Neural cell (in vitro differentiated cells): ENCODE measurements at regions not wholly inside any gene's neighbourhood (a gene's known extent, or its start where the extent isn't known, plus 50 kb on each side); places are given as distances from the start of the nearest gene placed in this dataset.

ENCODE experiments used
- MXI1 ChIP-seq: fragments of 450-650 bp; conservative IDR thresholded peaks from 2 replicates; pipeline ENCODE4 v1.6.1; 2014; ENCODE audit warnings: antibody characterized with exemption, mild to moderate bottlenecking; ENCODE audit not compliant: poor library complexity, severe bottlenecking
- POLR2AphosphoS5 ChIP-seq: IDR thresholded peaks from 2 replicates; pipeline ENCODE4 v1.6.1; 2012
- RAD21 ChIP-seq: fragments of 450-650 bp; conservative IDR thresholded peaks from 2 replicates; pipeline ENCODE4 v1.6.1; 2014; ENCODE audit warnings: antibody characterized with exemption, mild to moderate bottlenecking, moderate library complexity
- REST ChIP-seq: IDR thresholded peaks from 2 replicates; pipeline ENCODE4 v1.6.1; 2012; ENCODE audit warnings: borderline replicate concordance
- TF ChIP-seq, protein P1 (sequence below): fragments of 450-650 bp; IDR thresholded peaks from 2 replicates; pipeline ENCODE4 v1.5.1; 2014; ENCODE audit warnings: antibody characterized with exemption, mild to moderate bottlenecking, moderate library complexity; ENCODE audit not compliant: poor library complexity, severe bottlenecking

DNA sequence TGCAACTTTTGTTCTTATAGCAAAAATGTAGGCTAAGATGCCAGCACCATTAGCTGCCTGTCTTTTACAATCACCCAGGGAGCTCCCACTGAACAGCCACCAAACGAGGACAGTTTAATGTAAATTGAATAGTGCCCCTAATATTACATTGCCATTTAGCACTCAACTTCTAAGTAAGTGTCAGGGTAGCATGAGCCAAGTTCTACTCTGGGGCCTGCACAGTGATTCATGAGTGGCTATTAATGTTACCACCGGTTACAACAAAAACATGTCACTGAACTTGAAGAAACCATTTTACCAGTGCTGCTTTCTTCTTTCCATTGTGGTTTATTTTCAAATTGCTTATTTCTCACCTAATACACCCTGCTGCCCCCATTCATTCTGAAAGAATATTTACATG, 295.6 kb upstream of the RRP15 start:
- TF ChIP-seq RAD21 (no peak), REST (no peak), POLR2AphosphoS5 (no peak), MXI1 (no peak)
- TF ChIP-seq, protein P1, sequence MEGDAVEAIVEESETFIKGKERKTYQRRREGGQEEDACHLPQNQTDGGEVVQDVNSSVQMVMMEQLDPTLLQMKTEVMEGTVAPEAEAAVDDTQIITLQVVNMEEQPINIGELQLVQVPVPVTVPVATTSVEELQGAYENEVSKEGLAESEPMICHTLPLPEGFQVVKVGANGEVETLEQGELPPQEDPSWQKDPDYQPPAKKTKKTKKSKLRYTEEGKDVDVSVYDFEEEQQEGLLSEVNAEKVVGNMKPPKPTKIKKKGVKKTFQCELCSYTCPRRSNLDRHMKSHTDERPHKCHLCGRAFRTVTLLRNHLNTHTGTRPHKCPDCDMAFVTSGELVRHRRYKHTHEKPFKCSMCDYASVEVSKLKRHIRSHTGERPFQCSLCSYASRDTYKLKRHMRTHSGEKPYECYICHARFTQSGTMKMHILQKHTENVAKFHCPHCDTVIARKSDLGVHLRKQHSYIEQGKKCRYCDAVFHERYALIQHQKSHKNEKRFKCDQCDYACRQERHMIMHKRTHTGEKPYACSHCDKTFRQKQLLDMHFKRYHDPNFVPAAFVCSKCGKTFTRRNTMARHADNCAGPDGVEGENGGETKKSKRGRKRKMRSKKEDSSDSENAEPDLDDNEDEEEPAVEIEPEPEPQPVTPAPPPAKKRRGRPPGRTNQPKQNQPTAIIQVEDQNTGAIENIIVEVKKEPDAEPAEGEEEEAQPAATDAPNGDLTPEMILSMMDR: no peak
